K562 (cell line): ENCODE measurements at regions not wholly inside any gene's neighbourhood (a gene's known extent, or its start where the extent isn't known, plus 50 kb on each side); places are given as distances from the start of the nearest gene placed in this dataset.

Experiments
- ATAC-seq: fragments of 200-7000 bp; cut with Tn5 transposase; 3 replicates; pipeline ENCODE4 v1.9.1; 2020; ENCODE audit warnings: moderate library complexity
- BruUV-seq: library from RNA; stranded (reverse); fragments of 400-500 nt; replicated peaks from 2 replicates; lab custom pipeline; 2021; lab: Mats Ljungman, UMichigan
- CTCF ChIA-PET: fragments of 300-600 bp; formaldehyde crosslinking; extraction: SDS; loops from one replicate; lab custom pipeline; 2021; ENCODE audit warnings: low intra/inter-chr PET ratio; lab: Yijun Ruan, JAX
- POLR2A ChIA-PET: fragments of 300-600, 350-650 bp; sonication (Branson Sonifier 250); formaldehyde crosslinking; extraction: SDS; loops from one replicate; lab custom pipeline; 2021; ENCODE audit warnings: antibody characterized with exemption, inconsistent platforms; lab: Yijun Ruan, JAX
- DNase-seq, 4 experiments: peaks; one replicate each; pipeline versions ENCODE4 v3.0.0 to v3.0.0-alpha.2; 2011 to 2018; ENCODE audit warnings: low spot score in 3 of 4, mixed read lengths in 3 of 4; ENCODE audit errors: extremely low read depth in 1 of 4
- FAIRE-seq: peaks from 2 replicates; lab custom pipeline; 2011; peaks lifted over from hg19 to GRCh38; lab: Jason Lieb, UNC
- H2AFZ ChIP-seq: 2 replicates; pipeline ENCODE4 v1.6.0; 2011; ENCODE audit warnings: low read depth, low read length, control low read depth, inconsistent platforms
- H3K27ac ChIP-seq: fragments of 200-600 bp; 3 replicates; pipeline ENCODE4 v1.8.0; 2011; ENCODE audit warnings: low read depth, mild to moderate bottlenecking, control low read depth, inconsistent platforms, low read length, moderate library complexity, mixed read lengths; ENCODE audit errors: extremely low read depth
- H3K27me3 ChIP-seq, 2 experiments: fragments of 300-600 bp in 1 of 2; 2 replicates in 1 of 2; 3 replicates in 1 of 2; pipeline versions ENCODE4 v1.6.0 to v1.8.0; 2011; ENCODE audit warnings: inconsistent platforms in 2 of 2, low read length in 2 of 2, mild to moderate bottlenecking in 1 of 2, mixed read lengths in 1 of 2, moderate library complexity in 1 of 2; ENCODE audit not compliant: control insufficient read depth in 2 of 2, insufficient read depth in 2 of 2
- H3K36me3 ChIP-seq: fragments of 300-600 bp; 3 replicates; pipeline ENCODE4 v1.8.0; 2011; ENCODE audit warnings: mild to moderate bottlenecking, low read length, inconsistent platforms; ENCODE audit not compliant: control insufficient read depth, insufficient read depth
- H3K4me1 ChIP-seq, 2 experiments: fragments of 200-600 bp in 1 of 2; replicated peaks in 1 of 2; 2 replicates in 1 of 2; 3 replicates in 1 of 2; pipeline versions ENCODE4 v1.5.1 to v1.8.0; 2011; ENCODE audit warnings: inconsistent platforms in 2 of 2, low read length in 2 of 2, mild to moderate bottlenecking in 1 of 2, mixed read lengths in 1 of 2, moderate library complexity in 1 of 2; ENCODE audit not compliant: control insufficient read depth in 2 of 2, insufficient read depth in 2 of 2
- H3K4me2 ChIP-seq: 2 replicates; pipeline ENCODE4 v1.6.1; 2011; ENCODE audit warnings: low read length, control low read depth, inconsistent platforms, mixed read lengths; ENCODE audit not compliant: insufficient read depth
- H3K4me3 ChIP-seq: fragments of 200-600 bp; sonication (generic), shearing (Covaris generic); 2 replicates; pipeline ENCODE4 v1.5.1; 2016; ENCODE audit warnings: control low read depth, inconsistent platforms
- H3K79me2 ChIP-seq: fragments of 200-600 bp; 3 replicates; pipeline ENCODE4 v1.8.0; 2011; ENCODE audit warnings: low read length, inconsistent platforms; ENCODE audit not compliant: control insufficient read depth, insufficient read depth
- H3K9ac ChIP-seq, 2 experiments: 2 replicates each; pipeline versions ENCODE4 v1.6.0 to v1.6.1; 2011; ENCODE audit warnings: low read depth in 2 of 2, low read length in 2 of 2, control low read depth in 1 of 2, inconsistent platforms in 1 of 2, mild to moderate bottlenecking in 1 of 2, mixed read lengths in 1 of 2; ENCODE audit not compliant: insufficient read depth in 1 of 2
- H3K9me1 ChIP-seq: one replicate; pipeline ENCODE4 v1.6.0; 2011; ENCODE audit warnings: inconsistent platforms, mild to moderate bottlenecking, low read length, moderate library complexity; ENCODE audit not compliant: control insufficient read depth, insufficient read depth
- H3K9me3 ChIP-seq: replicated peaks from 2 replicates; pipeline ENCODE4 v1.5.1; 2011; ENCODE audit warnings: low read depth, low read length, inconsistent platforms; ENCODE audit not compliant: control insufficient read depth, insufficient read depth
- H4K20me1 ChIP-seq: replicated peaks from 2 replicates; pipeline ENCODE4 v1.6.1; 2011; ENCODE audit warnings: low read length, inconsistent platforms, mixed read lengths; ENCODE audit not compliant: control insufficient read depth, insufficient read depth
- FOXP1 ChIP-seq: sonication (generic); formaldehyde crosslinking; IDR thresholded peaks from 2 replicates; pipeline ENCODE4 v1.8.0; 2022; ENCODE audit warnings: mild to moderate bottlenecking, missing genetic modification reagents
- PREB ChIP-seq: sonication (generic); formaldehyde crosslinking; IDR thresholded peaks from 2 replicates; pipeline ENCODE4 v1.8.1; 2023; ENCODE audit warnings: mild to moderate bottlenecking, missing genetic modification reagents
- TCF7 ChIP-seq: sonication (generic); IDR thresholded peaks from 2 replicates; pipeline ENCODE4 v1.6.1; 2016; ENCODE audit warnings: antibody characterized with exemption, borderline replicate concordance
- ZC3H11A ChIP-seq: IDR thresholded peaks from 2 replicates; pipeline ENCODE4 v1.6.1; 2012; ENCODE audit warnings: low read depth, low read length, improper control_type of control experiment
- ZNF253 ChIP-seq: fragments of 250-450 bp; sonication (Bioruptor Pico); conservative IDR thresholded peaks from 2 replicates; pipeline ENCODE4 v1.6.1; 2021; ENCODE audit warnings: mild to moderate bottlenecking
- ZNF592 ChIP-seq: fragments of 450-650 bp; IDR thresholded peaks from 2 replicates; pipeline ENCODE4 v1.6.1; 2017; ENCODE audit warnings: antibody characterized with exemption, mild to moderate bottlenecking
- WGBS: fragments of 100-300 bp; shearing (Covaris generic); methylation state at CpG from one replicate; pipeline ENCODE4 v1.1.6; 2016; ENCODE audit warnings: low coverage, mixed read lengths; ENCODE audit not compliant: insufficient coverage; ENCODE audit errors: missing lambda C conversion rate; 5-methylcytosine and 5-hydroxymethylcytosine counted together
- in situ Hi-C: fragments of 300-500 bp; cut with MboI; formaldehyde crosslinking; loops from 4 replicates; pipeline ENCODE4 v1.15.0; 2018; ENCODE audit warnings: inconsistent platforms, mixed read lengths
- intact Hi-C: fragments of 100-400 bp; cut with micrococcal nuclease; formaldehyde crosslinking; loops from 2 replicates; pipeline ENCODE4 v1.14.2; 2022

- no peaks in the 10 kb centered on the region for H3K4me1 ChIP-seq
- intact Hi-C loops: no loop called here
- H3K27ac ChIP-seq: no peak overlapping the region
- POLR2A ChIA-PET: no interaction called here
- no peaks in the 10 kb centered on the region for H3K9me1 ChIP-seq
- whole genome bisulfite sequencing: 1% methylated on average over 13 of the region's 13 CpGs
- H3K4me2 ChIP-seq: no peak overlapping the region
- DNase-seq (no peak), FAIRE-seq (no peak), ATAC-seq (no peak)
- no peak overlapping the region for H2AFZ ChIP-seq
- no peak overlapping the region for H3K4me3 ChIP-seq
- BruUV-seq: no TSS peak
- no peaks in the 10 kb centered on the region for H3K36me3 ChIP-seq
- no peak overlapping the region for H3K9ac ChIP-seq
- CTCF ChIA-PET: no interaction called here
- H3K9me3 ChIP-seq: no peaks in the 10 kb centered on the region
- H3K79me2 ChIP-seq: no peaks in the 10 kb centered on the region
- peaks cover 38 to 55% of the 10 kb centered on the region in 2 experiments for H3K27me3 ChIP-seq
- no peaks in the 10 kb centered on the region; the same call in 1 of the 2 replicates for H4K20me1 ChIP-seq
- TF ChIP-seq TCF7: no peak
- TF ChIP-seq ZNF253 (CRISPR knock-in tag): no peak
- no peak for TF ChIP-seq ZNF592
- TF ChIP-seq PREB (CRISPR knock-in tag): no peak
- TF ChIP-seq ZC3H11A: no peak
- TF ChIP-seq FOXP1 (CRISPR knock-in tag): no peak
- in situ Hi-C loops: no loop called here
Measured at GRCh38 chr15:83358972-83359564, 74.6 kb upstream of the BNC1 start.
